Lung microvascular endothelial cell (primary cell): ENCODE measurements at regions not wholly inside any gene's neighbourhood (a gene's known extent, or its start where the extent isn't known, plus 50 kb on each side); places are given as distances from the start of the nearest gene placed in this dataset.
A peak's percentile ranks its signal among the peaks of the same experiment; 100 is the strongest.

Source experiments
- DNase-seq, 2 donors: peaks; one replicate each; pipeline versions ENCODE4 v3.0.0 to v3.0.0-alpha.2; 2010; ENCODE audit warnings: low read depth in 2 of 2

GRCh38 chr18:67380867-67381266, 135.7 kb downstream of the DSEL start:
- no peak for DNase-seq

GRCh38 chr18:67379981-67380380, 136.5 kb downstream of the DSEL start:
- no peak for DNase-seq

GRCh38 chr18:67376372-67376771, 140.1 kb downstream of the DSEL start:
- DNase-seq: no peak

- DNase-seq: no peak
Observed at GRCh38 chr18:67373636-67374035, 142.9 kb downstream of the DSEL start.

GRCh38 chr18:67367540-67367939, 149.0 kb downstream of the DSEL start:
- no peak for DNase-seq

- no peak for DNase-seq
Observed at GRCh38 chr18:67363694-67364093, 152.8 kb downstream of the DSEL start.

GRCh38 chr18:67362906-67363305, 153.6 kb downstream of the DSEL start:
- DNase-seq: no peak

GRCh38 chr18:67359873-67360838, 156.4 kb downstream of the DSEL start:
- peak; percentile 89 to 95 for DNase-seq

- DNase-seq: no peak
Observed at GRCh38 chr18:67358947-67359346, 157.6 kb downstream of the DSEL start.

GRCh38 chr18:67354692-67355091, 161.8 kb downstream of the DSEL start:
- DNase-seq: no peak

- DNase-seq: no peak
Observed at GRCh38 chr18:67354091-67354490, 162.4 kb downstream of the DSEL start.

- DNase-seq: no peak
Observed at GRCh38 chr18:67347438-67347837, 169.1 kb downstream of the DSEL start.

- no peak for DNase-seq
Observed at GRCh38 chr18:67342159-67342558, 174.4 kb downstream of the DSEL start.

- no peak for DNase-seq
Observed at GRCh38 chr18:67337696-67338095, 178.8 kb downstream of the DSEL start.

- DNase-seq: no peak
Observed at GRCh38 chr18:67331857-67332256, 184.7 kb downstream of the DSEL start.

- DNase-seq: no peak
Observed at GRCh38 chr18:67319109-67319508, 197.4 kb downstream of the DSEL start.

- DNase-seq: no peak
Observed at GRCh38 chr18:67318651-67319050, 197.9 kb downstream of the DSEL start.

GRCh38 chr18:67310826-67311225, 205.7 kb downstream of the DSEL start:
- DNase-seq: peak in 1 of 2 donors; percentile 75

- no peak for DNase-seq
Observed at GRCh38 chr18:67308819-67309218, 207.7 kb downstream of the DSEL start.

- DNase-seq: peak; percentile 69 to 91
Observed at GRCh38 chr18:67305466-67305865, 211.1 kb downstream of the DSEL start.

GRCh38 chr18:67302043-67302442, 214.5 kb downstream of the DSEL start:
- peak; percentile 37 to 46 for DNase-seq

GRCh38 chr18:67301592-67301991, 214.9 kb downstream of the DSEL start:
- peak; percentile 3 to 9 for DNase-seq

- DNase-seq: no peak
Observed at GRCh38 chr18:67300498-67300897, 216.0 kb downstream of the DSEL start.
